ENCODE measurements at regions not wholly inside any gene's neighbourhood (a gene's known extent, or its start where the extent isn't known, plus 50 kb on each side); places are given as distances from the start of the nearest gene placed in this dataset.
A peak's percentile ranks its signal among the peaks of the same experiment; 100 is the strongest.

GRCh38 chr21:18460979-18461378 lies 57.4 kb upstream of the TMPRSS15 start:
- H3K27me3 ChIP-seq (replicated peaks in 1 of 7): no peaks in the 10 kb centered on the region
- TF ChIP-seq CTCF (IDR thresholded peaks at IDR 0.05 in 8 of 11, conservative IDR thresholded peaks at IDR 0.05 in 3 of 11): no peak
- TF ChIP-seq POLR2A (IDR thresholded peaks at IDR 0.05): no peak
- no peak for TF ChIP-seq POLR2AphosphoS5 (IDR thresholded peaks at IDR 0.05)
- peaks cover 0 to 19% (median 5%) of the 10 kb centered on the region in 8 donors for H3K9me3 ChIP-seq
- H3K4me3 ChIP-seq: no peak overlapping the region
- H3K4me1 ChIP-seq: no peaks in the 10 kb centered on the region
- no peak for DNase-seq
- H3K36me3 ChIP-seq: no peaks in the 10 kb centered on the region
- H3K27ac ChIP-seq: peak overlapping the region in 3 of 8 donors; percentile 15 to 37 (median 21)
- WGBS, 5 donors: 25 to 49% (median 39%) methylated on average over 4 of the region's 4 CpGs
- intact Hi-C loops (cut with DNase I; ENCODE audit: low total_unique reads): no loop called here

GRCh38 chr21:18461743-18462142 lies 58.2 kb upstream of the TMPRSS15 start:
- TF ChIP-seq POLR2AphosphoS5 (IDR thresholded peaks at IDR 0.05): no peak
- no peak for TF ChIP-seq POLR2A (IDR thresholded peaks at IDR 0.05)
- no peak for TF ChIP-seq CTCF (IDR thresholded peaks at IDR 0.05 in 8 of 11, conservative IDR thresholded peaks at IDR 0.05 in 3 of 11)
- peak overlapping the region in 1 of 8 donors; percentile 37 for H3K27ac ChIP-seq

GRCh38 chr21:18467715-18468114 lies 64.1 kb upstream of the TMPRSS15 start:
- 55 to 63% (median 58%) methylated on average over 2 of the region's 2 CpGs for WGBS, 5 donors
- peak overlapping the region in 2 of 8 donors; percentile 27 to 28 for H3K27ac ChIP-seq
- peaks cover 0 to 15% (median 6%) of the 10 kb centered on the region in 8 donors for H3K9me3 ChIP-seq
- H3K36me3 ChIP-seq: no peaks in the 10 kb centered on the region
- H3K27me3 ChIP-seq (replicated peaks in 1 of 7): no peaks in the 10 kb centered on the region
- no peak for DNase-seq
- H3K4me3 ChIP-seq: no peak overlapping the region
- TF ChIP-seq POLR2A (IDR thresholded peaks at IDR 0.05) (no peak), POLR2AphosphoS5 (IDR thresholded peaks at IDR 0.05) (no peak), CTCF (IDR thresholded peaks at IDR 0.05 in 8 of 11, conservative IDR thresholded peaks at IDR 0.05 in 3 of 11) (no peak)
- intact Hi-C loops (cut with DNase I; ENCODE audit: low total_unique reads): no loop called here
- H3K4me1 ChIP-seq: peaks cover 0 to 6% (median 0%) of the 10 kb centered on the region in 6 donors

More at GRCh38 chr21:18461743-18462142, 58.2 kb upstream of the TMPRSS15 start:
- H3K9me3 ChIP-seq: peaks cover 0 to 26% (median 6%) of the 10 kb centered on the region in 8 donors
- no peaks in the 10 kb centered on the region for H3K27me3 ChIP-seq (replicated peaks in 1 of 7)
- WGBS, 5 donors: 80 to 92% (median 81%) methylated on average over 3 of the region's 3 CpGs
- no peaks in the 10 kb centered on the region for H3K36me3 ChIP-seq
- no peak overlapping the region for H3K4me3 ChIP-seq
- H3K4me1 ChIP-seq: no peaks in the 10 kb centered on the region
- no peak for DNase-seq
- intact Hi-C loops (cut with DNase I; ENCODE audit: low total_unique reads): no loop called here

- WGBS, 5 donors: 41 to 49% (median 48%) methylated on average over 6 of the region's 6 CpGs
- H3K4me3 ChIP-seq: peak overlapping the region in 1 of 8 donors; percentile 26
- no peaks in the 10 kb centered on the region for H3K36me3 ChIP-seq
- peaks cover 0 to 15% (median 6%) of the 10 kb centered on the region in 8 donors for H3K9me3 ChIP-seq
- no peaks in the 10 kb centered on the region for H3K27me3 ChIP-seq (replicated peaks in 1 of 7)
- no peak for DNase-seq
- intact Hi-C loops (cut with DNase I; ENCODE audit: low total_unique reads): no loop called here
- TF ChIP-seq CTCF (IDR thresholded peaks at IDR 0.05 in 8 of 11, conservative IDR thresholded peaks at IDR 0.05 in 3 of 11): no peak
- TF ChIP-seq POLR2A (IDR thresholded peaks at IDR 0.05): no peak
- no peak for TF ChIP-seq POLR2AphosphoS5 (IDR thresholded peaks at IDR 0.05)
- H3K4me1 ChIP-seq: peaks cover 0 to 6% (median 0%) of the 10 kb centered on the region in 6 donors
- H3K27ac ChIP-seq: peak overlapping the region in 2 of 8 donors; percentile 27 to 28
These were observed 65.2 kb upstream of the TMPRSS15 start for GRCh38 chr21:18468790-18469189.
